ENCODE measurements at regions not wholly inside any gene's neighbourhood (a gene's known extent, or its start where the extent isn't known, plus 50 kb on each side); places are given as distances from the start of the nearest gene placed in this dataset.

DNA sequence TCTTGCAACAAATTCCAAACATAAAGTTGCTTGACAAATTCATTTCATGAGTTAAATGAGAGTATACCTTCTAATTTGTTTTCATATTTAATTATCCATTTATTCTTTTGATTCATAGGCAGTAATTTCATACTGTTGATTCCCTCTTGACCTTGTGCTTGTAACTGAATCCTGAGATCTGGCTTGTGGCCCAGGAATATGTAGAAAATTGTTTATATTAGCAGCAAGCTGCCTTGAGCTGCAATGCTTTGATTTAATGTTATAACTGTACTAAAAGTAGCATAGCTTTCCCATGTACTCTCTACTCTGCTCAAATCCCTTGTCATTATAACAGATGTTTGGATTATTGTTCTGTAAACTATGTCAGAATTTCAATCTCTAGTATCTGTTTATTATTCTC lies 780.7 kb downstream of the NR2F1-AS1 start:
- H3K4me3 ChIP-seq (ENCODE audit: insufficient read depth in 1 of 2, low read depth in 1 of 2, low read length in 2 of 2): no peak overlapping the region
- no peak overlapping the region for H4K8ac ChIP-seq (ENCODE audit: low read length)
- H3K79me1 ChIP-seq (replicated peaks; ENCODE audit: low read length, poor library complexity, severe bottlenecking): no peaks in the 10 kb centered on the region
- no peak overlapping the region for H3K9ac ChIP-seq (ENCODE audit: low read length)
- no peak overlapping the region for H2BK120ac ChIP-seq (ENCODE audit: low read depth, low read length)
- no peak overlapping the region for H4K91ac ChIP-seq (ENCODE audit: low read length)
- no peak overlapping the region for H3K18ac ChIP-seq (ENCODE audit: low read depth in 1 of 2, low read length in 2 of 2)
- H3K14ac ChIP-seq (ENCODE audit: low read length in 2 of 2): no peak overlapping the region
- no peak overlapping the region for H3K27ac ChIP-seq (ENCODE audit: low read length, poor library complexity, severe bottlenecking)
- H3K4me2 ChIP-seq (ENCODE audit: low read length, poor library complexity, severe bottlenecking): no peak overlapping the region
- H3K4me1 ChIP-seq (ENCODE audit: control insufficient read depth, insufficient read depth, low read depth, low read length): no peaks in the 10 kb centered on the region
- H3K4ac ChIP-seq (ENCODE audit: low read depth in 1 of 2, low read length in 2 of 2): no peak overlapping the region
- no peak overlapping the region for H2BK12ac ChIP-seq (ENCODE audit: low read length in 2 of 2)
- H3K27me3 ChIP-seq (ENCODE audit: control insufficient read depth in 1 of 2, insufficient read depth in 1 of 2, low read length in 2 of 2): no peaks in the 10 kb centered on the region
- no peak overlapping the region for H2AK5ac ChIP-seq (ENCODE audit: low read length, severe bottlenecking)
- H2BK5ac ChIP-seq (ENCODE audit: low read depth, low read length, poor library complexity, severe bottlenecking): no peak overlapping the region
- H3K36me3 ChIP-seq (ENCODE audit: control insufficient read depth in 1 of 2, insufficient read depth in 2 of 2, low read depth in 1 of 2, low read length in 2 of 2): no peaks in the 10 kb centered on the region
- H2AFZ ChIP-seq (ENCODE audit: low read depth, low read length): no peak overlapping the region
- peak; percentile 48 for DNase-seq
- no peak overlapping the region for H3K23ac ChIP-seq (ENCODE audit: low read length in 2 of 2)
- peaks cover 10% of the 10 kb centered on the region for H3K9me3 ChIP-seq (ENCODE audit: control insufficient read depth, low read length)
- no peak overlapping the region for H2BK15ac ChIP-seq (ENCODE audit: low read depth, poor library complexity, severe bottlenecking)

- H2BK15ac ChIP-seq (ENCODE audit: low read depth, poor library complexity, severe bottlenecking): no peak overlapping the region
- no peaks in the 10 kb centered on the region for H3K4me1 ChIP-seq (ENCODE audit: control insufficient read depth, insufficient read depth, low read depth, low read length)
- no peak overlapping the region for H2AK5ac ChIP-seq (ENCODE audit: low read length, severe bottlenecking)
- H2AFZ ChIP-seq (ENCODE audit: low read depth, low read length): no peak overlapping the region
- no peak overlapping the region for H2BK5ac ChIP-seq (ENCODE audit: low read depth, low read length, poor library complexity, severe bottlenecking)
- no peaks in the 10 kb centered on the region for H3K79me1 ChIP-seq (replicated peaks; ENCODE audit: low read length, poor library complexity, severe bottlenecking)
- H3K23ac ChIP-seq (ENCODE audit: low read length in 2 of 2): no peak overlapping the region
- no peak overlapping the region for H4K91ac ChIP-seq (ENCODE audit: low read length)
- H3K4ac ChIP-seq (ENCODE audit: low read depth in 1 of 2, low read length in 2 of 2): no peak overlapping the region
- no peak overlapping the region for H3K27ac ChIP-seq (ENCODE audit: low read length, poor library complexity, severe bottlenecking)
- no peaks in the 10 kb centered on the region for H3K27me3 ChIP-seq (ENCODE audit: control insufficient read depth in 1 of 2, insufficient read depth in 1 of 2, low read length in 2 of 2)
- no peak overlapping the region for H3K4me3 ChIP-seq (ENCODE audit: insufficient read depth in 1 of 2, low read depth in 1 of 2, low read length in 2 of 2)
- no peak overlapping the region for H3K18ac ChIP-seq (ENCODE audit: low read depth in 1 of 2, low read length in 2 of 2)
- no peak overlapping the region for H4K8ac ChIP-seq (ENCODE audit: low read length)
- H2BK12ac ChIP-seq (ENCODE audit: low read length in 2 of 2): no peak overlapping the region
- no peak for DNase-seq
- H2BK120ac ChIP-seq (ENCODE audit: low read depth, low read length): no peak overlapping the region
- H3K9ac ChIP-seq (ENCODE audit: low read length): no peak overlapping the region
- peaks cover 23% of the 10 kb centered on the region for H3K9me3 ChIP-seq (ENCODE audit: control insufficient read depth, low read length)
- no peak overlapping the region for H3K4me2 ChIP-seq (ENCODE audit: low read length, poor library complexity, severe bottlenecking)
- no peak overlapping the region for H3K14ac ChIP-seq (ENCODE audit: low read length in 2 of 2)
- no peaks in the 10 kb centered on the region for H3K36me3 ChIP-seq (ENCODE audit: control insufficient read depth in 1 of 2, insufficient read depth in 2 of 2, low read depth in 1 of 2, low read length in 2 of 2)
- 92% methylated on average over 3 of the region's 3 CpGs for WGBS
These were observed 785.4 kb downstream of the NR2F1-AS1 start for GRCh38 chr5:92795633-92796032.

GRCh38 chr5:92780057-92780456 lies 801.0 kb downstream of the NR2F1-AS1 start:
- Histone ChIP-seq H3K27me3 (ENCODE audit: control insufficient read depth in 1 of 2, insufficient read depth in 1 of 2, low read length in 2 of 2) (no peaks in the 10 kb centered on the region), H4K91ac (ENCODE audit: low read length) (no peak overlapping the region), H3K18ac (ENCODE audit: low read depth in 1 of 2, low read length in 2 of 2) (no peak overlapping the region), H2BK120ac (ENCODE audit: low read depth, low read length) (no peak overlapping the region), H3K4me1 (ENCODE audit: control insufficient read depth, insufficient read depth, low read depth, low read length) (no peaks in the 10 kb centered on the region), H3K36me3 (ENCODE audit: control insufficient read depth in 1 of 2, insufficient read depth in 2 of 2, low read depth in 1 of 2, low read length in 2 of 2) (no peaks in the 10 kb centered on the region), H3K9me3 (ENCODE audit: control insufficient read depth, low read length) (no peaks in the 10 kb centered on the region), H2BK12ac (ENCODE audit: low read length in 2 of 2) (no peak overlapping the region), H4K8ac (ENCODE audit: low read length) (no peak overlapping the region), H3K14ac (ENCODE audit: low read length in 2 of 2) (no peak overlapping the region), H3K27ac (ENCODE audit: low read length, poor library complexity, severe bottlenecking) (no peak overlapping the region), H2BK15ac (ENCODE audit: low read depth, poor library complexity, severe bottlenecking) (no peak overlapping the region), H3K4me3 (ENCODE audit: insufficient read depth in 1 of 2, low read depth in 1 of 2, low read length in 2 of 2) (no peak overlapping the region), H2BK5ac (ENCODE audit: low read depth, low read length, poor library complexity, severe bottlenecking) (no peak overlapping the region), H3K23ac (ENCODE audit: low read length in 2 of 2) (no peak overlapping the region), H2AFZ (ENCODE audit: low read depth, low read length) (no peak overlapping the region), H3K79me1 (replicated peaks; ENCODE audit: low read length, poor library complexity, severe bottlenecking) (no peaks in the 10 kb centered on the region), H2AK5ac (ENCODE audit: low read length, severe bottlenecking) (no peak overlapping the region), H3K9ac (ENCODE audit: low read length) (no peak overlapping the region), H3K4ac (ENCODE audit: low read depth in 1 of 2, low read length in 2 of 2) (no peak overlapping the region), H3K4me2 (ENCODE audit: low read length, poor library complexity, severe bottlenecking) (no peak overlapping the region)
- 100% methylated on average over 1 of the region's 4 CpGs for WGBS
- DNase-seq: no peak

GRCh38 chr5:92779536-92779935 lies 801.5 kb downstream of the NR2F1-AS1 start:
- H3K36me3 ChIP-seq (ENCODE audit: control insufficient read depth in 1 of 2, insufficient read depth in 2 of 2, low read depth in 1 of 2, low read length in 2 of 2): no peaks in the 10 kb centered on the region
- H3K27ac ChIP-seq (ENCODE audit: low read length, poor library complexity, severe bottlenecking): no peak overlapping the region
- no peak overlapping the region for H2BK120ac ChIP-seq (ENCODE audit: low read depth, low read length)
- H3K9ac ChIP-seq (ENCODE audit: low read length): no peak overlapping the region
- no peaks in the 10 kb centered on the region for H3K79me1 ChIP-seq (replicated peaks; ENCODE audit: low read length, poor library complexity, severe bottlenecking)
- H2AFZ ChIP-seq (ENCODE audit: low read depth, low read length): no peak overlapping the region
- no peak overlapping the region for H3K18ac ChIP-seq (ENCODE audit: low read depth in 1 of 2, low read length in 2 of 2)
- H4K91ac ChIP-seq (ENCODE audit: low read length): no peak overlapping the region
- no peaks in the 10 kb centered on the region for H3K4me1 ChIP-seq (ENCODE audit: control insufficient read depth, insufficient read depth, low read depth, low read length)
- H2BK5ac ChIP-seq (ENCODE audit: low read depth, low read length, poor library complexity, severe bottlenecking): no peak overlapping the region
- no peaks in the 10 kb centered on the region for H3K27me3 ChIP-seq (ENCODE audit: control insufficient read depth in 1 of 2, insufficient read depth in 1 of 2, low read length in 2 of 2)
- no peak overlapping the region for H3K23ac ChIP-seq (ENCODE audit: low read length in 2 of 2)
- no peaks in the 10 kb centered on the region for H3K9me3 ChIP-seq (ENCODE audit: control insufficient read depth, low read length)
- no peak overlapping the region for H2BK15ac ChIP-seq (ENCODE audit: low read depth, poor library complexity, severe bottlenecking)
- no peak overlapping the region for H3K4ac ChIP-seq (ENCODE audit: low read depth in 1 of 2, low read length in 2 of 2)
- H4K8ac ChIP-seq (ENCODE audit: low read length): no peak overlapping the region
- no peak for DNase-seq
- no peak overlapping the region for H2BK12ac ChIP-seq (ENCODE audit: low read length in 2 of 2)
- H3K4me2 ChIP-seq (ENCODE audit: low read length, poor library complexity, severe bottlenecking): no peak overlapping the region
- no peak overlapping the region for H3K14ac ChIP-seq (ENCODE audit: low read length in 2 of 2)
- no peak overlapping the region for H3K4me3 ChIP-seq (ENCODE audit: insufficient read depth in 1 of 2, low read depth in 1 of 2, low read length in 2 of 2)
- no peak overlapping the region for H2AK5ac ChIP-seq (ENCODE audit: low read length, severe bottlenecking)
